ENCODE measurements at regions not wholly inside any gene's neighbourhood (a gene's known extent, or its start where the extent isn't known, plus 50 kb on each side); places are given as distances from the start of the nearest gene placed in this dataset.
"Not testable (repeated sequence)": the region's sequence is repeated elsewhere in the genome, so short reads cannot be mapped to it uniquely, and the experiment has no call there.

DNA sequence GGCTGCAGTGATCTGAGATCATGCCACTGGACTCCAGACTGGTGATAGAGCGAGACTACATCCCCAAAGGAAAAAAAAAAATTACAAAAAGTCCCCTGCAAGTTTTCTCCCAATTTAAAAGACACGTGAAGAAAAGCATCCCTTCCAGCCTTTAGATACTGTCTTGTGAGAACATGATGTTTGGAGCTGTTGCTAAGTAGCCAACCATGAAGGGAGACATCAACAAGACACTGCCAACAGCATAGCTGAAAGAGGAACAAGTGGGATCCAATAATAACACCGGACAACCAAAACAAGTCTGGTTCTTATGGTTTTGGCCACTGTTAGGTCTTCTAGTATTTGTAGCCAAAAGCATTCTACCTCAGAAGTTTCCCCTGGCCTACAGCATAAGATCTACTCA lies 118.9 kb upstream of the CCDC180 start:
- Histone ChIP-seq H3K4me3 (no peak overlapping the region), H3K9me3 (no peaks in the 10 kb centered on the region), H3K4me1 (no peaks in the 10 kb centered on the region), H3K27ac (no peak overlapping the region), H3K27me3 (no peaks in the 10 kb centered on the region), H3K36me3 (no peaks in the 10 kb centered on the region)
- TF ChIP-seq, protein P1, sequence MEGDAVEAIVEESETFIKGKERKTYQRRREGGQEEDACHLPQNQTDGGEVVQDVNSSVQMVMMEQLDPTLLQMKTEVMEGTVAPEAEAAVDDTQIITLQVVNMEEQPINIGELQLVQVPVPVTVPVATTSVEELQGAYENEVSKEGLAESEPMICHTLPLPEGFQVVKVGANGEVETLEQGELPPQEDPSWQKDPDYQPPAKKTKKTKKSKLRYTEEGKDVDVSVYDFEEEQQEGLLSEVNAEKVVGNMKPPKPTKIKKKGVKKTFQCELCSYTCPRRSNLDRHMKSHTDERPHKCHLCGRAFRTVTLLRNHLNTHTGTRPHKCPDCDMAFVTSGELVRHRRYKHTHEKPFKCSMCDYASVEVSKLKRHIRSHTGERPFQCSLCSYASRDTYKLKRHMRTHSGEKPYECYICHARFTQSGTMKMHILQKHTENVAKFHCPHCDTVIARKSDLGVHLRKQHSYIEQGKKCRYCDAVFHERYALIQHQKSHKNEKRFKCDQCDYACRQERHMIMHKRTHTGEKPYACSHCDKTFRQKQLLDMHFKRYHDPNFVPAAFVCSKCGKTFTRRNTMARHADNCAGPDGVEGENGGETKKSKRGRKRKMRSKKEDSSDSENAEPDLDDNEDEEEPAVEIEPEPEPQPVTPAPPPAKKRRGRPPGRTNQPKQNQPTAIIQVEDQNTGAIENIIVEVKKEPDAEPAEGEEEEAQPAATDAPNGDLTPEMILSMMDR (IDR thresholded peaks at IDR 0.05): no peak
- TF ChIP-seq POLR2A (IDR thresholded peaks at IDR 0.05) (no peak), EP300 (IDR thresholded peaks at IDR 0.05) (no peak)
- DNase-seq (ENCODE audit: low spot score in 2 of 2): no peak
- 73 to 82% methylated on average over 3 of the region's 3 CpGs for WGBS, 2 donors

DNA sequence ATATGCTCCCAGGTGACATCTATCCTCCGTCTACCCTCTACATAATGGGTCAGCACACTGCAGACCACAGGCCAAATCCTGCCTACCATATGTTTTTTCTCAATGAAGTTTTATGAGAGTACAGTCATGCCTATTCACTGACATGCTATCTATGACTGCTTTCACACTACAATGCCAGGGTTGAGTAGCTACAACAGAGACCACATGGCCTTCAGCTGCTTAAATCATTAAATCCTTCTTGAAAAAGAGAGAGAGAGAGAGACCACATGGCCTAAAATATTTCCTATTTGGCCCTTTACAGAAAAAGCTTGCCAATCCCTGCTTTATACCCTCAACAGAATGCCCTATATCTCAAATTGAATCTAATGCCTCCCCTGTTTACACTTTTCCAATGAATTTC lies 119.8 kb upstream of the CCDC180 start:
- not testable (repeated sequence) for H3K27ac ChIP-seq; H3K36me3 ChIP-seq; H3K4me3 ChIP-seq; H3K9me3 ChIP-seq; H3K27me3 ChIP-seq; DNase-seq (ENCODE audit: low spot score in 2 of 2); H3K4me1 ChIP-seq
- WGBS, 2 donors: 51 to 82% methylated on average over 1 of the region's 1 CpG

DNA sequence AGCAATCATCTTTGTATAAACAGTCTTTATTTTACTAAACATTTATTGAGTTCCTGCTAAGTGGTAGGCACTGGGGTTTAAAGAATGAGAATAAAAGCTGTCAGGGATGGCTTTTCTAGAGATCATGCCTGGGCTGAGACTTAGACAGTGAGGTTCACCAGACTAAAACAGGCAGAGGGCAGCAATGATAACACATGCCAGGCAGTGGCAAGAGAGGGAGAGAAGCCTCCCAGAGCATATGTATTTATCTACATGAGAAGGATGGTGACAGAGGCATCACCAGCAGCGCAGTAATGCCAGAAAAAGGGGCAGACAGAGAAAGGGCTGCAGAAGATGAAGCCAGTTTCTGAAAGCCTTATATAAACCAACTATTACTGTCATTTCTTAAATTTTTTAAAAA lies 121.0 kb upstream of the CCDC180 start:
- H3K4me3 ChIP-seq: no peak overlapping the region
- H3K36me3 ChIP-seq: no peaks in the 10 kb centered on the region
- no peak overlapping the region for H3K27ac ChIP-seq
- DNase-seq (ENCODE audit: low spot score in 2 of 2): no peak
- H3K4me1 ChIP-seq: no peaks in the 10 kb centered on the region
- no peaks in the 10 kb centered on the region for H3K9me3 ChIP-seq
- TF ChIP-seq, protein P1 (IDR thresholded peaks at IDR 0.05): no peak
- no peak for TF ChIP-seq EP300 (IDR thresholded peaks at IDR 0.05)
- TF ChIP-seq POLR2A (IDR thresholded peaks at IDR 0.05): no peak
- no peaks in the 10 kb centered on the region for H3K27me3 ChIP-seq
- WGBS, 2 donors: 92 to 100% methylated on average over 1 of the region's 1 CpG

DNA sequence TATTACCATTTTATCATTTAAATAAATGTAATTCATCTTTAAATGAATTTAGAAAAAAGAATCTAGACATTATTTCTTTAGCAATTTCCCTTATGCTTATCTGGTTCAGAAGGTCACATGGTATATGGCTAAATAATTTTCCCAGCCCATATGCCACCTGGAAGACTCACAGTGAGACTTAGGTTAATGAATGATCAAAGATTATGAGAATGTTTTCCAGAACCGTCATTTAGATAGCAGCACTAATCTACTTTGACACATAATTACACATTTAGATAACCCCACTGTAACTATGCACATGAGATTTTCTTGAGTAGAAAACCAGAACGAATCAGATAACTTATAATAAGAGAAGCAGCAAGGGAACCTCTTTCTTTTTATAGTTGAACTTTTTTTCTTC lies 124.9 kb upstream of the CCDC180 start:
- H3K9me3 ChIP-seq; H3K4me1 ChIP-seq; H3K27ac ChIP-seq; DNase-seq (ENCODE audit: low spot score in 2 of 2); H3K36me3 ChIP-seq; H3K4me3 ChIP-seq; H3K27me3 ChIP-seq: not testable (repeated sequence)
- WGBS, 2 donors: 65 to 67% methylated on average over 2 of the region's 2 CpGs

GRCh38 chr9:97179616-97180015 lies 127.8 kb upstream of the CCDC180 start:
- Histone ChIP-seq H3K4me3 (no peak overlapping the region), H3K9me3 (no peaks in the 10 kb centered on the region), H3K27ac (no peak overlapping the region), H3K4me1 (no peaks in the 10 kb centered on the region), H3K27me3 (no peaks in the 10 kb centered on the region), H3K36me3 (no peaks in the 10 kb centered on the region)
- no peak for DNase-seq (ENCODE audit: low spot score in 2 of 2)
- TF ChIP-seq, protein P1 (IDR thresholded peaks at IDR 0.05): no peak
- TF ChIP-seq POLR2A (IDR thresholded peaks at IDR 0.05) (no peak), EP300 (IDR thresholded peaks at IDR 0.05) (no peak)

GRCh38 chr9:97176206-97176605 lies 131.3 kb upstream of the CCDC180 start:
- H3K4me3 ChIP-seq: no peak overlapping the region
- H3K9me3 ChIP-seq: peaks cover 0 to 7% (median 0%) of the 10 kb centered on the region in 4 donors
- 26 to 42% methylated on average over 5 of the region's 5 CpGs for WGBS, 2 donors
- no peak overlapping the region for H3K27ac ChIP-seq
- no peak for DNase-seq (ENCODE audit: low spot score in 2 of 2)
- H3K36me3 ChIP-seq: no peaks in the 10 kb centered on the region
- TF ChIP-seq, protein P1 (IDR thresholded peaks at IDR 0.05): no peak
- TF ChIP-seq EP300 (IDR thresholded peaks at IDR 0.05) (no peak), POLR2A (IDR thresholded peaks at IDR 0.05) (no peak)
- no peaks in the 10 kb centered on the region for H3K4me1 ChIP-seq
- no peaks in the 10 kb centered on the region for H3K27me3 ChIP-seq

GRCh38 chr9:97168174-97168573 lies 129.2 kb upstream of the CTSV start:
- H3K27me3 ChIP-seq; H3K9me3 ChIP-seq; H3K27ac ChIP-seq; DNase-seq (ENCODE audit: low spot score in 2 of 2); H3K4me1 ChIP-seq; H3K4me3 ChIP-seq; H3K36me3 ChIP-seq: not testable (repeated sequence)

- not testable (repeated sequence) for H3K4me3 ChIP-seq; DNase-seq (ENCODE audit: low spot score in 2 of 2); H3K27me3 ChIP-seq; H3K27ac ChIP-seq; H3K9me3 ChIP-seq; H3K36me3 ChIP-seq; H3K4me1 ChIP-seq
These were observed 127.7 kb upstream of the CTSV start for GRCh38 chr9:97166496-97167138.
